B cell (primary cell): ENCODE measurements at regions not wholly inside any gene's neighbourhood (a gene's known extent, or its start where the extent isn't known, plus 50 kb on each side); places are given as distances from the start of the nearest gene placed in this dataset.

Experiments used
- ATAC-seq: fragments of 200-7000 bp; cut with Tn5 transposase; one replicate; pipeline ENCODE4 v1.10.0; 2021; ENCODE audit warnings: low read depth, mild to moderate bottlenecking, moderate number of reproducible peaks, moderate library complexity
- CTCF ChIA-PET: fragments of 350-600 bp; sonication (Branson Sonifier 250); formaldehyde crosslinking; loops from one replicate; lab custom pipeline; 2021; ENCODE audit warnings: antibody characterized with exemption, inconsistent platforms; lab: Charles Lee
- POLR2A ChIA-PET: fragments of 350-600 bp; sonication (Branson Sonifier 250); formaldehyde crosslinking; loops from one replicate; lab custom pipeline; 2021; ENCODE audit warnings: antibody characterized with exemption; lab: Charles Lee
- DNase-seq: peaks from one replicate; pipeline ENCODE4 v3.0.0; 2013
- H2AFZ ChIP-seq: 2 replicates; pipeline ENCODE4 v1.6.1; 2012; ENCODE audit warnings: mild to moderate bottlenecking, low read depth, low read length; ENCODE audit not compliant: insufficient read depth, poor library complexity, severe bottlenecking
- H3K27ac ChIP-seq, 2 donors: 1 replicate in 1 of 2; 2 replicates in 1 of 2; pipeline ENCODE4 v1.5.1; 2012 to 2013; ENCODE audit warnings: low read length in 2 of 2, mild to moderate bottlenecking in 2 of 2, moderate library complexity in 1 of 2
- H3K27me3 ChIP-seq, 4 experiments: fragments of 200-600 bp in 1 of 4; sonication (generic) in 1 of 4; replicated peaks in 1 of 4; 1 replicate in 2 of 4; 2 replicates in 2 of 4; pipeline versions ENCODE4 v1.6.1 to v1.7.0; 2013 to 2016; ENCODE audit warnings: low read length in 3 of 4, mild to moderate bottlenecking in 2 of 4, mixed read lengths in 1 of 4, moderate library complexity in 1 of 4; ENCODE audit not compliant: insufficient read depth in 4 of 4, control insufficient read depth in 3 of 4; ENCODE audit errors: control extremely low read depth in 1 of 4
- H3K36me3 ChIP-seq, 2 experiments: replicated peaks in 1 of 2; 1 replicate in 1 of 2; 2 replicates in 1 of 2; pipeline versions ENCODE4 v1.6.1 to v1.7.1; 2013; ENCODE audit warnings: low read length in 1 of 2; ENCODE audit not compliant: insufficient read depth in 2 of 2, control insufficient read depth in 1 of 2; ENCODE audit errors: control extremely low read depth in 1 of 2, extremely low read depth in 1 of 2
- H3K4me1 ChIP-seq, 2 donors: fragments of 200-600 bp in 1 of 2; sonication (generic) in 1 of 2; 1 replicate in 1 of 2; 2 replicates in 1 of 2; pipeline versions ENCODE4 v1.5.1 to v1.6.1; 2013 to 2017; ENCODE audit warnings: low read length in 2 of 2; ENCODE audit not compliant: control insufficient read depth in 2 of 2, insufficient read depth in 2 of 2
- H3K4me2 ChIP-seq: replicated peaks from 2 replicates; pipeline ENCODE3; 2012; ENCODE audit warnings: mild to moderate bottlenecking, low read depth, low read length; ENCODE audit not compliant: poor library complexity, severe bottlenecking
- H3K4me3 ChIP-seq, 5 experiments: fragments of 200-600 bp in 1 of 5; sonication (generic) in 1 of 5; 1 replicate in 3 of 5; 2 replicates in 2 of 5; pipeline versions ENCODE4 v1.5.1 to v1.7.0; 2011 to 2016; ENCODE audit warnings: low read length in 4 of 5, mild to moderate bottlenecking in 4 of 5, low read depth in 2 of 5, control low read depth in 1 of 5, moderate library complexity in 1 of 5; ENCODE audit not compliant: insufficient read depth in 1 of 5; ENCODE audit errors: control extremely low read depth in 1 of 5, extremely low read depth in 1 of 5
- H3K79me2 ChIP-seq: fragments of 200-600 bp; sonication (generic); one replicate; pipeline ENCODE4 v1.6.0; 2016; ENCODE audit warnings: low read length; ENCODE audit not compliant: control insufficient read depth, insufficient read depth
- H3K9ac ChIP-seq: fragments of 200-600 bp; sonication (generic); 2 replicates; pipeline ENCODE4 v1.6.1; 2017; ENCODE audit warnings: mild to moderate bottlenecking, low read length, moderate library complexity
- H3K9me3 ChIP-seq, 3 donors: one replicate each; pipeline versions ENCODE4 v1.6.1 to v1.7.1; 2013; ENCODE audit warnings: low read length in 2 of 3; ENCODE audit not compliant: control insufficient read depth in 2 of 3, insufficient read depth in 1 of 3; ENCODE audit errors: control extremely low read depth in 1 of 3
- H4K20me1 ChIP-seq: 2 replicates; pipeline ENCODE4 v1.6.0; 2012; ENCODE audit warnings: mild to moderate bottlenecking, low read length; ENCODE audit not compliant: insufficient read depth, control insufficient read depth, poor library complexity, severe bottlenecking
- H3K27ac Mint-ChIP-seq: one replicate; pipeline ENCODE4 v1.8.0; 2021; ENCODE audit warnings: mixed read lengths
- H3K27me3 Mint-ChIP-seq: one replicate; pipeline ENCODE4 v1.8.0; 2021; ENCODE audit warnings: mixed read lengths
- H3K4me1 Mint-ChIP-seq: one replicate; pipeline ENCODE4 v1.8.0; 2021; ENCODE audit warnings: mixed read lengths
- H3K4me3 Mint-ChIP-seq: one replicate; pipeline ENCODE4 v1.8.0; 2021; ENCODE audit warnings: mixed read lengths
- H3K9me3 Mint-ChIP-seq: one replicate; pipeline ENCODE4 v1.8.0; 2022; ENCODE audit warnings: mixed read lengths; ENCODE audit not compliant: insufficient read depth
- CTCF ChIP-seq: fragments of 200-600 bp; IDR thresholded peaks from one replicate; pipeline ENCODE4 v1.8.0; 2022; ENCODE audit warnings: antibody characterized with exemption, mild to moderate bottlenecking
- EZH2 ChIP-seq: IDR thresholded peaks from 2 replicates; pipeline ENCODE4 v1.6.1; 2012; ENCODE audit warnings: borderline replicate concordance, low read depth, mild to moderate bottlenecking, moderate library complexity, low read length; ENCODE audit not compliant: insufficient read depth, poor library complexity, severe bottlenecking
- WGBS: methylation state at CpG from one replicate; pipeline ENCODE4 v1.1.5; 2013; ENCODE audit warnings: missing lambda C conversion rate; ENCODE audit not compliant: insufficient coverage; 5-methylcytosine and 5-hydroxymethylcytosine counted together
- intact Hi-C: fragments of 100-400 bp; cut with micrococcal nuclease; formaldehyde crosslinking; loops from one replicate; pipeline ENCODE4 v1.10.0; 2022

DNA sequence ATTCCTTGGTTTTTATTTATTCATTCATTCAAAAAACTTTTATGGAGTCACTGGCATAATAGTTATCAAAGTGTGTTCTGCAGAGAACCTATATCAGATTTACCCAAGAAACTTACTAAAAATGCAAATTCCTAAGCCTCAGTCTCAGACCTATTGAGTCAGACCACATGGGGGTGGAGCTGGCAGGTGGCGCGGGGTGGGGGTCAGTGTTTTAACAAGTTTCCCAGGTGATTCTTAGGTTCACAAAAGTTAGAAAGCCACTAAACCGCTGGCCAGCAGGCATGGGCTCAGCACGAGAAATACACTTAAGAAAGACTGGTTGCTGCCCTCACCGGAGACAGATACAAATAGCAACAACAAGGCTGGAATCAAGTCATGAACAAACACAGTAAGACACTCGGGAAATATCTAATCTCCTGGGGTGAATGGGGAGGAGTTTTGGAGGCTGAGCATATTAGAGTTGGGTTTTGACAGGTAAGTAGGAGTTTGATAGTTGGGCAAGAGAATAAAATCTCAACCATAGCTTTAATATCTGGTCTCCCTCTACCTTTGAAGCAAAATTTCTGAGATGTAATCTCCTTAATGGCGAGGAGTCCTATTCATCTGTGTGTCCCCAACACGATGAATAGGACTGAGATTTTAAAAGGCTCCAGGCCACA is 167.5 kb upstream of the NECTIN1 start:
- Mint-ChIP-seq H3K4me3 (no peak overlapping the region), H3K27me3 (peaks cover 3% of the 10 kb centered on the region), H3K9me3 (no peaks in the 10 kb centered on the region), H3K4me1 (no peaks in the 10 kb centered on the region), H3K27ac (no peak overlapping the region)
- H3K27me3 ChIP-seq = no peaks in the 10 kb centered on the region
- ATAC-seq (no peak), DNase-seq (no peak)
- no peak overlapping the region for H3K27ac ChIP-seq
- no peak overlapping the region for H3K4me3 ChIP-seq
- no peaks in the 10 kb centered on the region for H3K9me3 ChIP-seq
- ChIA-PET CTCF (no interaction called here), POLR2A (no interaction called here)
- H3K4me1 ChIP-seq = no peaks in the 10 kb centered on the region
- no peak overlapping the region for H2AFZ ChIP-seq
- H4K20me1 ChIP-seq = no peaks in the 10 kb centered on the region
- H3K4me2 ChIP-seq = no peak overlapping the region
- WGBS = 96% methylated on average over 7 of the region's 8 CpGs
- H3K79me2 ChIP-seq = no peaks in the 10 kb centered on the region
- TF ChIP-seq EZH2 = no peak
- no peak for TF ChIP-seq CTCF
- no peaks in the 10 kb centered on the region for H3K36me3 ChIP-seq
- no peak overlapping the region for H3K9ac ChIP-seq
- intact Hi-C loops = no loop called here

DNA sequence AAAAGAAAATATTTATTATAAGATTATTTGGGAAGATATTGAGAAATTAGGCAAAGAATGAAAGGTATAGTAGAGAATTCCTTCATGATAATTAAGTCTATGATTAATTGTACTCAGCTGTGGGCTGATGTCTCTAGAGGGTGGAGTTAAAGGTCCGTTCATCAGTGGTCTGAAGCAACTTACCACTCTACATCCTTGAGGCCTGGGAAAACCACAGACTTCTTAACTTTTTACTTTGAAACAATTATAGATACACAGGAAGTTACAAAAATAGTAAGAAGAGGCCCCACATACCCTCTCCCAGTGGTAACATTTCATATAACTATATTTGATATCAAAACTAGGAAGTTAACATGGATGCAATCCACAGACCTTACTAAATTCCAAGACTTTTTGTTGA is 167.0 kb upstream of the NECTIN1 start:
- no peaks in the 10 kb centered on the region for H4K20me1 ChIP-seq

More for the DNA sequence above, 167.0 kb upstream of the NECTIN1 start:
- no CpG with 5 or more reads among the region's 1 CpG for WGBS
- CTCF ChIA-PET = no interaction called here
- Histone ChIP-seq H3K36me3 (no peaks in the 10 kb centered on the region), H2AFZ (no peak overlapping the region), H3K9ac (no peak overlapping the region), H3K79me2 (no peaks in the 10 kb centered on the region), H3K27me3 (peaks cover 0 to under 1% (median 0%) of the 10 kb centered on the region in 4 experiments), H3K4me1 (no peaks in the 10 kb centered on the region), H3K27ac (no peak overlapping the region), H3K4me3 (no peak overlapping the region), H3K4me2 (no peak overlapping the region), H3K9me3 (no peaks in the 10 kb centered on the region)
- DNase-seq = no peak
- no peak for ATAC-seq
- Mint-ChIP-seq H3K4me3 (no peak overlapping the region), H3K9me3 (no peaks in the 10 kb centered on the region), H3K27me3 (peaks cover 5% of the 10 kb centered on the region), H3K4me1 (no peaks in the 10 kb centered on the region), H3K27ac (no peak overlapping the region)
- intact Hi-C loops = no loop called here
- POLR2A ChIA-PET = no interaction called here
- no peak for TF ChIP-seq CTCF
- no peak for TF ChIP-seq EZH2
